ENCODE measurements at regions not wholly inside any gene's neighbourhood (a gene's known extent, or its start where the extent isn't known, plus 50 kb on each side); places are given as distances from the start of the nearest gene placed in this dataset.

GRCh38 chr2:153622285-153622684 lies 143.7 kb upstream of the RPRM start:
- no peaks in the 10 kb centered on the region for H3K36me3 ChIP-seq
- no peaks in the 10 kb centered on the region for H3K9me3 ChIP-seq
- FAIRE-seq (no peak), ATAC-seq (no peak), DNase-seq (no peak)
- intact Hi-C loops (cut with DNase I), result no loop called here
- H3K4me1 ChIP-seq, result no peaks in the 10 kb centered on the region
- WGBS, 2 donors, result 40 to 57% methylated on average over 4 of the region's 4 CpGs
- H3K27me3 ChIP-seq, result no peaks in the 10 kb centered on the region
- TF ChIP-seq, protein P1, sequence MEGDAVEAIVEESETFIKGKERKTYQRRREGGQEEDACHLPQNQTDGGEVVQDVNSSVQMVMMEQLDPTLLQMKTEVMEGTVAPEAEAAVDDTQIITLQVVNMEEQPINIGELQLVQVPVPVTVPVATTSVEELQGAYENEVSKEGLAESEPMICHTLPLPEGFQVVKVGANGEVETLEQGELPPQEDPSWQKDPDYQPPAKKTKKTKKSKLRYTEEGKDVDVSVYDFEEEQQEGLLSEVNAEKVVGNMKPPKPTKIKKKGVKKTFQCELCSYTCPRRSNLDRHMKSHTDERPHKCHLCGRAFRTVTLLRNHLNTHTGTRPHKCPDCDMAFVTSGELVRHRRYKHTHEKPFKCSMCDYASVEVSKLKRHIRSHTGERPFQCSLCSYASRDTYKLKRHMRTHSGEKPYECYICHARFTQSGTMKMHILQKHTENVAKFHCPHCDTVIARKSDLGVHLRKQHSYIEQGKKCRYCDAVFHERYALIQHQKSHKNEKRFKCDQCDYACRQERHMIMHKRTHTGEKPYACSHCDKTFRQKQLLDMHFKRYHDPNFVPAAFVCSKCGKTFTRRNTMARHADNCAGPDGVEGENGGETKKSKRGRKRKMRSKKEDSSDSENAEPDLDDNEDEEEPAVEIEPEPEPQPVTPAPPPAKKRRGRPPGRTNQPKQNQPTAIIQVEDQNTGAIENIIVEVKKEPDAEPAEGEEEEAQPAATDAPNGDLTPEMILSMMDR (IDR thresholded peaks at IDR 0.05), result no peak
- no peak overlapping the region for H3K4me3 ChIP-seq
- no peak overlapping the region for H3K27ac ChIP-seq

DNA sequence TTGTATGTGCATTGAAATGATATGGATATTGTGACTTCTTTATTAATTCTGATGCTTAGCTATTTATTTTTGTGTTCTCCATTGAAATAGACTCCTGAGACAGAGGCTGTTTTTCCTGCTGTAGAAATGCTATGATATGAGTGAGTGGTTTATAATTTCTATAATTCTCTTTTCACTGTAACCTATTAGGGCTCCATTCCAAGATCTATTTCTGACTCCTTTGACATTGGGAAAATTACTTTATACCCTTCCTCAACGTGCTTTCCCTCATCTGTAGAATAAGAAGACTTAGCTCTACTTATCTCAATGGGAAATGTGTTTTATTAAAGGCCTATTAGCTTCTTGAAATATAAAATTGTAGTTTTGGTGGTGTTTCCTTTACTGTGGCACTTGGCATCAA lies 144.5 kb upstream of the RPRM start:
- no peaks in the 10 kb centered on the region for H3K9me3 ChIP-seq
- ATAC-seq, result no peak
- no peak for DNase-seq
- no peaks in the 10 kb centered on the region for H3K4me1 ChIP-seq
- H3K27me3 ChIP-seq, result no peaks in the 10 kb centered on the region
- TF ChIP-seq, protein P1 (IDR thresholded peaks at IDR 0.05), result no peak
- no peaks in the 10 kb centered on the region for H3K36me3 ChIP-seq
- H3K4me3 ChIP-seq, result no peak overlapping the region
- 10 to 23% methylated on average over 1 of the region's 1 CpG for WGBS, 2 donors
- H3K27ac ChIP-seq, result no peak overlapping the region
- FAIRE-seq, result no peak
- intact Hi-C loops (cut with DNase I), result no loop called here

DNA sequence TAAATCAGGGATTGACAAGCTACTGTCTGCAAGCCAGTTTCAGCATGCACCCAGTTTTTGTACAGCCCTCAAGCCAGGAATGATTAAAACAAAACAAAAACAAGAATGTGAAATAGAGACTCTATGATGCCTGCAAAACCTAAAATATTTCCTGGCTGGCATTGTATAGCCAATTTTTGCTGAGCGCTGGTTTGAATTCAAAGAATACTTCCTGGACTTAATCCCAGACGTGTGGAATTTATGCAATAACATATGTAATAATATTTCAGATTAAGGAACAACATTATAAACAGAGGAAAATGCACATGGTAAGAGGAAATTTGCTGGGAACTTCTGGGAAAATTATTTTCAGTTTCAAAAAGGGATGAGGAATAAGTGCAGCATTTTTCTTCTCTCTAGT lies 148.1 kb upstream of the RPRM start:
- Histone ChIP-seq H3K27me3 (no peaks in the 10 kb centered on the region), H3K27ac (no peak overlapping the region), H3K9me3 (no peaks in the 10 kb centered on the region), H3K36me3 (no peaks in the 10 kb centered on the region), H3K4me3 (no peak overlapping the region), H3K4me1 (no peaks in the 10 kb centered on the region)
- ATAC-seq (no peak), DNase-seq (no peak), FAIRE-seq (no peak)
- intact Hi-C loops (cut with DNase I), result no loop called here
- TF ChIP-seq, protein P1 (IDR thresholded peaks at IDR 0.05), result no peak
- 49% methylated on average over 2 of the region's 2 CpGs for WGBS, 2 donors

DNA sequence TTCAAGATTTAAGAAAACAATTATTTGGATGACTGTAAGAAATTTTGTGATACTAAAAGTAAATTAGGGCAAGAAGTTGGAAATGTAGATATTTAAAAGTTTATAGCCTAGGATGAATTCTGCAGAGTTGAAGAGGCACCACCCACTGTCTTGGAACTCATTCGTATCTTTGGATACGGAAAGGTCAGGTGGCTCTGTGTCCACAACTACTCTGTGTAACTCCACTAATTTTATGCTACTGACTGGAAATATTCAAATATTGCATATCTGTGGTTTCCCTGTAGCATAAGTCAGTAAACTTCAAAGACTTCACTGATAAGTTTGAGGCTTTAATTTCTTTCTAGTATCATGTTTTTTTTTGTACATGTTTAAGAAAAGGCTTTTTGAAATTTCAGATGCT lies 156.9 kb upstream of the RPRM start:
- DNase-seq (no peak), FAIRE-seq (no peak), ATAC-seq (no peak)
- Histone ChIP-seq H3K4me3 (no peak overlapping the region), H3K9me3 (no peaks in the 10 kb centered on the region), H3K36me3 (no peaks in the 10 kb centered on the region), H3K27ac (no peak overlapping the region), H3K27me3 (no peaks in the 10 kb centered on the region), H3K4me1 (no peaks in the 10 kb centered on the region)
- 47 to 57% methylated on average over 2 of the region's 2 CpGs for WGBS, 2 donors
- TF ChIP-seq, protein P1 (IDR thresholded peaks at IDR 0.05), result no peak
- intact Hi-C loops (cut with DNase I), result no loop called here

DNA sequence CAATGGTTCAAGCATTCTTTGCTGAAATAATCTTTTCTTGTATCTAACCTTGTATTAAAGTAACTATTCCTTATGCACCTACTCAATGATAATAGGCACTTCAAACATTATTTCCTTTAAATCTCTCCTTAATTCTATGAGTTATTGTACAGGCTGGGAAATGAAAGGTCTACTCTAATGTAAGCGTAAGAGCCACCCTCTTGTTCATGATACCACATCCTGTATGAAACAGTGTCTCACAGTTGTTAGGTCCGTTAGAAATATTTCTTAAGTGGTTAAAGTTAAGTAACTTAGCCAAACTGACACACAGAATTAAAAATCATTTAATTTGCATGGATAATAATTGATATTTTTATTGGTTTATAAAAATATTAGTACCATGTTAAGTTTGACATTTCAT lies 162.5 kb upstream of the RPRM start:
- DNase-seq, result no peak
- no peaks in the 10 kb centered on the region for H3K27me3 ChIP-seq
- H3K27ac ChIP-seq, result no peak overlapping the region
- WGBS, 2 donors, result 54 to 69% methylated on average over 2 of the region's 2 CpGs
- no peak overlapping the region for H3K4me3 ChIP-seq
- TF ChIP-seq, protein P1 (IDR thresholded peaks at IDR 0.05), result no peak
- H3K4me1 ChIP-seq, result no peaks in the 10 kb centered on the region
- intact Hi-C loops (cut with DNase I), result no loop called here
- FAIRE-seq, result no peak
- no peak for ATAC-seq
- H3K36me3 ChIP-seq, result no peaks in the 10 kb centered on the region
- no peaks in the 10 kb centered on the region for H3K9me3 ChIP-seq

Measured in pancreas (tissue), 10 donors.